ENCODE measurements at regions not wholly inside any gene's neighbourhood (a gene's known extent, or its start where the extent isn't known, plus 50 kb on each side); places are given as distances from the start of the nearest gene placed in this dataset.

DNA sequence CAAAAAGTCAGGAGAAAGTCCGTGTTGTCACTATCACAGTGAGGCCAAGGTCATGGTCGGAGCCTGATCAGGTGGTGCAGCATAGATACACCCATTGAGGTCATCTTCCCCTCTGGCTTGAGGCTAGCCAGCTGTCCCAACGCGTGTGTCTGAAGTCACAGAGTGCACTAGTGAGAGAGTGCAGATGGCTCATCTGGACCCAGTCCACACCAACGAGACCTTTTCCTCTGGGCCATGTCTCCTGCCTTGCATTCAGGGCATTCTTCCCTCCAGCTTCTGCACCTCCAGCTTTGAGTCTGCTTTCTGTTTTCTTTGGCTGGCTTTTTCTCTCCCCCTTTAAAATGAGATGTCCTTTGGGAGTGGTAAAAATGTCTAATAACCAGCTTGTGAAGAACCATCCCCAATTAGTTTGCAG is 146.9 kb downstream of the TDRD15 start:
- no peaks in the 10 kb centered on the region for H3K9me3 ChIP-seq (ENCODE audit: control insufficient read depth, insufficient read depth, low read length)
- no peaks in the 10 kb centered on the region for H3K36me3 ChIP-seq (ENCODE audit: control insufficient read depth, insufficient read depth, low read length)
- H3K4me2 ChIP-seq (ENCODE audit: low read depth, low read length) = no peak overlapping the region; the same call in 1 of the 2 replicates
- H2AK9ac ChIP-seq (replicated peaks; ENCODE audit: low read depth, low read length, poor library complexity) = no peak overlapping the region
- no peak overlapping the region for H3K23ac ChIP-seq (ENCODE audit: low read depth, low read length)
- no peak overlapping the region for H4K91ac ChIP-seq (ENCODE audit: insufficient read depth, low read depth, low read length)
- no peak overlapping the region for H2BK20ac ChIP-seq (ENCODE audit: low read depth, low read length)
- H2BK15ac ChIP-seq (ENCODE audit: low read depth, low read length) = no peak overlapping the region
- no peak overlapping the region for H3K14ac ChIP-seq (replicated peaks; ENCODE audit: low read depth, low read length)
- no peak overlapping the region for H2AFZ ChIP-seq (replicated peaks; ENCODE audit: low read length, poor library complexity)
- no peaks in the 10 kb centered on the region; the same call in 1 of the 2 replicates for H3K27me3 ChIP-seq (ENCODE audit: control insufficient read depth, insufficient read depth, low read length)
- H3K4ac ChIP-seq (ENCODE audit: low read depth, low read length) = no peak overlapping the region
- no peak overlapping the region for H3K56ac ChIP-seq (ENCODE audit: extremely low read depth, insufficient read depth, low read length)
- intact Hi-C loops (cut with micrococcal nuclease) (no loop called here), in situ Hi-C loops (cut with MboI; ENCODE audit: low sequenced_read_pairs) (no loop called here), dilution Hi-C loops (cut with HindIII; ENCODE audit: low sequenced_read_pairs, unreplicated experiment) (no loop called here)
- H3K79me1 ChIP-seq (ENCODE audit: low read depth in 1 of 2, low read length in 2 of 2) = no peaks in the 10 kb centered on the region
- H2BK120ac ChIP-seq (ENCODE audit: low read depth, low read length) = no peak overlapping the region
- no peaks in the 10 kb centered on the region for H4K20me1 ChIP-seq (ENCODE audit: insufficient read depth, low read length)
- ATAC-seq (ENCODE audit: low read depth) = no peak
- H3K27ac ChIP-seq (ENCODE audit: insufficient read depth, low read length) = no peak overlapping the region
- H4K5ac ChIP-seq (ENCODE audit: low read depth, low read length) = no peak overlapping the region
- WGBS, 2 experiments (ENCODE audit: extremely low coverage in 2 of 2, insufficient read length in 1 of 2) = 50% methylated on average over 1 of the region's 5 CpGs; no CpG with 5 or more reads in 1 of the 2 experiments
- no peak for TF ChIP-seq NFE2L2 (IDR thresholded peaks at IDR 0.05; ENCODE audit: low read depth, low read length)
- TF ChIP-seq CEBPB (IDR thresholded peaks at IDR 0.05; ENCODE audit: low read depth, low read length) = no peak
- TF ChIP-seq, protein P1, sequence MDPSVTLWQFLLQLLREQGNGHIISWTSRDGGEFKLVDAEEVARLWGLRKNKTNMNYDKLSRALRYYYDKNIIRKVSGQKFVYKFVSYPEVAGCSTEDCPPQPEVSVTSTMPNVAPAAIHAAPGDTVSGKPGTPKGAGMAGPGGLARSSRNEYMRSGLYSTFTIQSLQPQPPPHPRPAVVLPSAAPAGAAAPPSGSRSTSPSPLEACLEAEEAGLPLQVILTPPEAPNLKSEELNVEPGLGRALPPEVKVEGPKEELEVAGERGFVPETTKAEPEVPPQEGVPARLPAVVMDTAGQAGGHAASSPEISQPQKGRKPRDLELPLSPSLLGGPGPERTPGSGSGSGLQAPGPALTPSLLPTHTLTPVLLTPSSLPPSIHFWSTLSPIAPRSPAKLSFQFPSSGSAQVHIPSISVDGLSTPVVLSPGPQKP (IDR thresholded peaks at IDR 0.05; ENCODE audit: borderline replicate concordance, low read depth, low read length) = no peak
- TF ChIP-seq RAD21 (IDR thresholded peaks at IDR 0.05; ENCODE audit: low read length) = no peak
- TF ChIP-seq FOS (IDR thresholded peaks at IDR 0.05; ENCODE audit: low read depth, low read length) = no peak
- TF ChIP-seq BHLHE40 (IDR thresholded peaks at IDR 0.05; ENCODE audit: low read depth, low read length) = no peak
- H3K4me1 ChIP-seq (ENCODE audit: control insufficient read depth, insufficient read depth, low read length) = no peaks in the 10 kb centered on the region
- no peak overlapping the region for H3K9ac ChIP-seq (ENCODE audit: low read depth, low read length)
- no peak overlapping the region for H3K4me3 ChIP-seq (ENCODE audit: insufficient read depth, low read depth, low read length)
- H2AK5ac ChIP-seq (ENCODE audit: low read depth, low read length) = no peak overlapping the region
- ChIA-PET POLR2A (ENCODE audit: unreplicated experiment) (no interaction called here), CTCF (no interaction called here)
- no peak overlapping the region for H4K8ac ChIP-seq (ENCODE audit: low read depth in 2 of 2, low read length in 2 of 2)
- no peak overlapping the region for H3K18ac ChIP-seq (ENCODE audit: low read depth, low read length)
- no peak for DNase-seq
- H3K9me1 ChIP-seq (ENCODE audit: insufficient read depth, low read length) = no peaks in the 10 kb centered on the region
- BruUV-seq (replicated peaks) = no TSS peak
- no peak overlapping the region for H2BK5ac ChIP-seq (ENCODE audit: low read depth, low read length, poor library complexity, severe bottlenecking)

All from IMR-90 (cell line).